A549 (cell line): ENCODE measurements at regions not wholly inside any gene's neighbourhood (a gene's known extent, or its start where the extent isn't known, plus 50 kb on each side); places are given as distances from the start of the nearest gene placed in this dataset.

Experiments used
- ATAC-seq, 2 experiments: fragments of 200-7000 bp in 1 of 2; fragments of >200 bp in 1 of 2; cut with Nextera tagmentation in 1 of 2; cut with Tn5 transposase in 1 of 2; 3 replicates each; pipeline versions ENCODE4 v1.8.0 to v1.9.1; 2018 to 2020; ENCODE audit warnings: mild to moderate bottlenecking in 1 of 2, moderate library complexity in 1 of 2
- CTCF ChIA-PET: fragments of 300-600 bp; sonication (Branson Sonifier 250); formaldehyde crosslinking; extraction: SDS; loops from one replicate; lab custom pipeline; 2021; ENCODE audit warnings: antibody characterized with exemption, inconsistent platforms; lab: Yijun Ruan, JAX
- POLR2A ChIA-PET: fragments of 350-600 bp; formaldehyde crosslinking; extraction: SDS; loops from one replicate; lab custom pipeline; 2021; ENCODE audit warnings: antibody characterized with exemption, inconsistent platforms; lab: Yijun Ruan, JAX
- DNase-seq, 2 experiments: peaks; one replicate each; pipeline versions ENCODE4 v3.0.0 to v3.0.0-alpha.2; 2011 to 2016; ENCODE audit warnings: low read depth in 1 of 2, low spot score in 1 of 2
- FAIRE-seq: peaks from 2 replicates; lab custom pipeline; 2011; peaks lifted over from hg19 to GRCh38; lab: Jason Lieb, UNC
- H3K27ac ChIP-seq, 2 experiments: fragments of >200 bp; sonication (Bioruptor Twin); formaldehyde crosslinking; 3 replicates each; pipeline ENCODE4 v1.5.1; 2016 to 2017
- H3K4me1 ChIP-seq: fragments of >200 bp; sonication (Bioruptor Twin); formaldehyde crosslinking; 3 replicates; pipeline ENCODE4 v1.6.1; 2016
- H3K4me2 ChIP-seq: fragments of >200 bp; sonication (Bioruptor Twin); formaldehyde crosslinking; 3 replicates; pipeline ENCODE4 v1.6.1; 2016
- H3K4me3 ChIP-seq: fragments of >200 bp; sonication (Bioruptor Twin); formaldehyde crosslinking; 3 replicates; pipeline ENCODE4 v1.5.1; 2016
- H3K9me3 ChIP-seq: fragments of >200 bp; sonication (Bioruptor Twin); formaldehyde crosslinking; 3 replicates; pipeline ENCODE4 v1.6.1; 2016
- BHLHE40 ChIP-seq: IDR thresholded peaks from 2 replicates; pipeline ENCODE4 v1.6.1; 2012; ENCODE audit warnings: low read depth, low read length, inconsistent platforms
- CHD2 ChIP-seq: fragments of 150-350 bp; IDR thresholded peaks from 2 replicates; pipeline ENCODE4 v1.6.1; 2014; ENCODE audit warnings: low read length; ENCODE audit not compliant: partially characterized antibody
- EHF ChIP-seq: fragments of 250-450 bp; sonication (Bioruptor Pico); IDR thresholded peaks from 2 replicates; pipeline ENCODE4 v1.5.0; 2020; ENCODE audit warnings: mild to moderate bottlenecking
- EHMT2 ChIP-seq: fragments of 200-600 bp; sonication (generic); IDR thresholded peaks from 2 replicates; pipeline ENCODE4 v1.6.1; 2016; ENCODE audit warnings: antibody characterized with exemption, low read depth, mild to moderate bottlenecking, moderate library complexity
- EP300 ChIP-seq, 2 experiments: fragments of >200 bp; sonication (Bioruptor Twin); formaldehyde crosslinking; IDR thresholded peaks; 2 replicates in 1 of 2; 3 replicates in 1 of 2; pipeline ENCODE4 v1.6.1; 2016 to 2017
- ESRRA ChIP-seq: fragments of 150-350 bp; IDR thresholded peaks from 2 replicates; pipeline ENCODE4 v1.6.1; 2014; ENCODE audit warnings: mild to moderate bottlenecking, low read length, borderline replicate concordance
- FOXS1 ChIP-seq: fragments of 250-450 bp; sonication (Bioruptor Pico); IDR thresholded peaks from 2 replicates; pipeline ENCODE4 v1.5.0; 2020; ENCODE audit warnings: mild to moderate bottlenecking, moderate library complexity
- HDAC2 ChIP-seq: fragments of 200-600 bp; sonication (generic); IDR thresholded peaks from 2 replicates; pipeline ENCODE4 v1.6.1; 2016
- HOXB13 ChIP-seq: fragments of 250-450 bp; sonication (Bioruptor Pico); IDR thresholded peaks from 2 replicates; pipeline ENCODE4 v1.5.0; 2020; ENCODE audit warnings: low read depth, mild to moderate bottlenecking, moderate library complexity
- HOXB5 ChIP-seq: fragments of 250-450 bp; sonication (Bioruptor Pico); IDR thresholded peaks from 2 replicates; pipeline ENCODE4 v1.5.0; 2020; ENCODE audit warnings: mild to moderate bottlenecking, moderate library complexity
- KDM5A ChIP-seq: fragments of 200-600 bp; sonication (generic); IDR thresholded peaks from 2 replicates; pipeline ENCODE4 v1.6.1; 2016; ENCODE audit warnings: antibody characterized with exemption, mild to moderate bottlenecking
- MAZ ChIP-seq: fragments of 150-350 bp; IDR thresholded peaks from 2 replicates; pipeline ENCODE4 v1.6.1; 2014; ENCODE audit warnings: antibody characterized with exemption, low read depth, low read length, borderline replicate concordance
- NFE2L2 ChIP-seq: fragments of 150-350 bp; conservative IDR thresholded peaks from 2 replicates; pipeline ENCODE4 v1.6.1; 2014; ENCODE audit warnings: low read length
- PBX3 ChIP-seq: IDR thresholded peaks from 2 replicates; pipeline ENCODE4 v1.6.1; 2012
- POLR2A ChIP-seq: IDR thresholded peaks from 2 replicates; pipeline ENCODE4 v1.6.1; 2012; ENCODE audit warnings: mild to moderate bottlenecking, low read length
- POLR2AphosphoS2 ChIP-seq: conservative IDR thresholded peaks from 2 replicates; pipeline ENCODE4 v1.6.1; 2012; ENCODE audit warnings: low read length, improper control_type of control experiment, inconsistent platforms
- RAD21 ChIP-seq, 2 experiments: fragments of >200 bp in 1 of 2; sonication (Bioruptor Twin) in 1 of 2; formaldehyde crosslinking in 1 of 2; IDR thresholded peaks in 1 of 2; conservative IDR thresholded peaks in 1 of 2; 2 replicates in 1 of 2; 3 replicates in 1 of 2; pipeline ENCODE4 v1.6.1; 2012 to 2018; ENCODE audit warnings: inconsistent platforms in 1 of 2
- RARB ChIP-seq: fragments of 250-450 bp; sonication (Bioruptor Pico); IDR thresholded peaks from 2 replicates; pipeline ENCODE4 v1.8.0; 2021; ENCODE audit warnings: mild to moderate bottlenecking, moderate library complexity
- RFX5 ChIP-seq: fragments of 450-650 bp; IDR thresholded peaks from 2 replicates; pipeline ENCODE4 v1.7.1; 2014; ENCODE audit warnings: antibody characterized with exemption, mild to moderate bottlenecking, moderate library complexity
- SREBF2 ChIP-seq: fragments of 450-650 bp; IDR thresholded peaks from 2 replicates; pipeline ENCODE4 v1.6.1; 2014; ENCODE audit warnings: mild to moderate bottlenecking, moderate library complexity
- TFCP2L1 ChIP-seq: fragments of 250-450 bp; sonication (Bioruptor Pico); IDR thresholded peaks from 2 replicates; pipeline ENCODE4 v1.5.0; 2021; ENCODE audit warnings: mild to moderate bottlenecking
- ZC3H11A ChIP-seq: fragments of 450-650 bp; IDR thresholded peaks from 2 replicates; pipeline ENCODE4 v1.6.1; 2014; ENCODE audit warnings: antibody characterized with exemption, mild to moderate bottlenecking
- WGBS: methylation state at CpG from one replicate; pipeline ENCODE4 v1.1.6; 2017; ENCODE audit errors: missing lambda C conversion rate; 5-methylcytosine and 5-hydroxymethylcytosine counted together
- TF ChIP-seq, protein P1 (sequence below): fragments of >200 bp; sonication (Bioruptor Twin); formaldehyde crosslinking; IDR thresholded peaks from 3 replicates; pipeline ENCODE4 v1.6.1; 2016
- TF ChIP-seq, protein P2 (sequence below): fragments of 250-450 bp; sonication (Bioruptor Pico); IDR thresholded peaks from 2 replicates; pipeline ENCODE4 v1.5.0; 2020; ENCODE audit warnings: low read depth, mild to moderate bottlenecking, moderate library complexity

GRCh38 chr4:154135576-154135975, 346.7 kb upstream of the SFRP2 start:
- POLR2A ChIA-PET, result no interaction called here

DNA sequence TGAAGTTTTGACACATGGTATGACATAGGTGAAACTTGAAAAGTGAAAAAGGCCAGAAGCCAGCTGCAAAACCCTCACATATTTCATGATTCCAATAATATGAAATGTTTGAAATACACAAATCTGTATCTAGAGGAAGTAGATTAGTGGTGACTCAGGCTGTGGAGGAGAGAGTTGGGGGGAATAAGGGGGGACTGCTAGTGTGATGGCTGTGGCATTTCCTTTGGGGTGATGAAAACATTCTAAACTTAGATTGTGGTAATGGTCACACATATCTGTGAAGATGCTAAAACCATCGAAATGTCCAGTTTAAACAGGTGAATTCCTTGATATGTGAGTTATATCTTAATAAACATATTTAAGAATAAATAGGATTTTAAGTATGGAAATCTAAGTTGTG, 343.5 kb upstream of the SFRP2 start:
- 0% methylated on average over 1 of the region's 1 CpG for WGBS
- TF ChIP-seq EHF (CRISPR knock-in tag) (no peak), ZC3H11A (no peak)
- TF ChIP-seq, protein P1, sequence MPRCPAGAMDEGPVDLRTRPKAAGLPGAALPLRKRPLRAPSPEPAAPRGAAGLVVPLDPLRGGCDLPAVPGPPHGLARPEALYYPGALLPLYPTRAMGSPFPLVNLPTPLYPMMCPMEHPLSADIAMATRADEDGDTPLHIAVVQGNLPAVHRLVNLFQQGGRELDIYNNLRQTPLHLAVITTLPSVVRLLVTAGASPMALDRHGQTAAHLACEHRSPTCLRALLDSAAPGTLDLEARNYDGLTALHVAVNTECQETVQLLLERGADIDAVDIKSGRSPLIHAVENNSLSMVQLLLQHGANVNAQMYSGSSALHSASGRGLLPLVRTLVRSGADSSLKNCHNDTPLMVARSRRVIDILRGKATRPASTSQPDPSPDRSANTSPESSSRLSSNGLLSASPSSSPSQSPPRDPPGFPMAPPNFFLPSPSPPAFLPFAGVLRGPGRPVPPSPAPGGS, result no peak
- TF ChIP-seq, protein P2, sequence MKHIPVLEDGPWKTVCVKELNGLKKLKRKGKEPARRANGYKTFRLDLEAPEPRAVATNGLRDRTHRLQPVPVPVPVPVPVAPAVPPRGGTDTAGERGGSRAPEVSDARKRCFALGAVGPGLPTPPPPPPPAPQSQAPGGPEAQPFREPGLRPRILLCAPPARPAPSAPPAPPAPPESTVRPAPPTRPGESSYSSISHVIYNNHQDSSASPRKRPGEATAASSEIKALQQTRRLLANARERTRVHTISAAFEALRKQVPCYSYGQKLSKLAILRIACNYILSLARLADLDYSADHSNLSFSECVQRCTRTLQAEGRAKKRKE (CRISPR knock-in tag), result no peak
- Histone ChIP-seq H3K4me2 (no peak overlapping the region), H3K4me1 (no peaks in the 10 kb centered on the region), H3K4me3 (no peak overlapping the region), H3K9me3 (no peaks in the 10 kb centered on the region), H3K27ac (no peak overlapping the region)
- no peak for ATAC-seq
- no peak for FAIRE-seq
- POLR2A ChIA-PET, result no interaction called here
- CTCF ChIA-PET, result no interaction called here
- DNase-seq, result no peak

More at GRCh38 chr4:154135576-154135975, 346.7 kb upstream of the SFRP2 start:
- H3K4me2 ChIP-seq, result no peak overlapping the region
- FAIRE-seq, result no peak
- no peak for DNase-seq
- H3K9me3 ChIP-seq, result no peaks in the 10 kb centered on the region
- H3K4me1 ChIP-seq, result no peaks in the 10 kb centered on the region
- no peak overlapping the region for H3K27ac ChIP-seq
- WGBS, result 67% methylated on average over 16 of the region's 18 CpGs
- ATAC-seq, result no peak
- no peak overlapping the region for H3K4me3 ChIP-seq
- TF ChIP-seq RAD21 (conservative IDR thresholded peaks at IDR 0.05 in 1 of 2, IDR thresholded peaks at IDR 0.05 in 1 of 2) (no peak), CHD2 (no peak), POLR2A (no peak), MAZ (no peak), ESRRA (no peak), SREBF2 (no peak), EP300 (IDR thresholded peaks at IDR 0.05) (no peak)
- CTCF ChIA-PET, result no interaction called here

DNA sequence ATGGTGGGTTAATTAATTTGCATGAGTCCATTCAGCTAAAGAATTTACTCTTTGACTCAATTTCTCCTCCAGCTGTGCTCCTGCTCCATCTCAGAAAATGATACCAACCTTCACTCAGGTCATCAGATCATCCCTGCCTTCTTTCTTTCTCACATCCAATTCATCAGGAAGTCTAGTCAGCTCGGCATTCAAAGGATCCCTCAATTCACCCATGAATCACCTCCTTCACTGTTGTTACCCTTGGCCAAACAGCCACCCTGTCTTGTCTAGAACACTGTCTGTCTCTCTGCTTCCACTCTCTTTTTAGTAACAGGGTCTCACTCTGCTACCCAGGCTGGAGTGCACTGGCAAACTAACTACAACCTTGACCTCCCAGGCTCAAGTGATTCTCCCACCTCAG, 337.4 kb upstream of the SFRP2 start:
- ChIA-PET POLR2A (no interaction called here), CTCF (no interaction called here)
- Histone ChIP-seq H3K4me1 (no peaks in the 10 kb centered on the region), H3K4me3 (no peak overlapping the region), H3K9me3 (no peaks in the 10 kb centered on the region), H3K27ac (no peak overlapping the region), H3K4me2 (no peak overlapping the region)
- no peak for ATAC-seq
- TF ChIP-seq HOXB13 (CRISPR knock-in tag), result no peak
- TF ChIP-seq EHMT2, result no peak
- TF ChIP-seq RARB (CRISPR knock-in tag), result no peak
- no peak for DNase-seq
- 13% methylated on average over 1 of the region's 1 CpG for whole genome bisulfite sequencing
- FAIRE-seq, result no peak

- H3K4me1 ChIP-seq, result no peaks in the 10 kb centered on the region
- H3K9me3 ChIP-seq, result no peaks in the 10 kb centered on the region
- TF ChIP-seq SREBF2 (no peak), EP300 (IDR thresholded peaks at IDR 0.05) (no peak), FOXS1 (CRISPR knock-in tag) (no peak), RAD21 (conservative IDR thresholded peaks at IDR 0.05 in 1 of 2, IDR thresholded peaks at IDR 0.05 in 1 of 2) (no peak), BHLHE40 (no peak), POLR2AphosphoS2 (no peak), TFCP2L1 (CRISPR knock-in tag) (no peak), KDM5A (no peak), RFX5 (no peak), NFE2L2 (no peak), PBX3 (no peak), POLR2A (no peak), HDAC2 (no peak), HOXB5 (CRISPR knock-in tag) (no peak), HOXB13 (CRISPR knock-in tag) (no peak)
- no peak for ATAC-seq
- POLR2A ChIA-PET, result no interaction called here
- H3K27ac ChIP-seq, result no peak overlapping the region
- no peak for FAIRE-seq
- H3K4me2 ChIP-seq, result no peak overlapping the region
- 22% methylated on average over 3 of the region's 3 CpGs for WGBS
- H3K4me3 ChIP-seq, result no peak overlapping the region
- CTCF ChIA-PET, result no interaction called here
- no peak for DNase-seq
Observed at GRCh38 chr4:154125340-154125739, 336.5 kb upstream of the SFRP2 start.
